Loucy (cell line): ENCODE measurements at regions not wholly inside any gene's neighbourhood (a gene's known extent, or its start where the extent isn't known, plus 50 kb on each side); places are given as distances from the start of the nearest gene placed in this dataset.

Source experiments
- H2AFZ ChIP-seq: fragments of 200-600 bp; sonication (generic); 2 replicates; pipeline ENCODE4 v1.6.0; 2016; ENCODE audit warnings: antibody characterized with exemption, mild to moderate bottlenecking, low read length, moderate library complexity
- H3F3A ChIP-seq: fragments of 200-600 bp; 2 replicates; pipeline ENCODE4 v1.6.0; 2016; ENCODE audit warnings: antibody characterized with exemption, low read depth, mild to moderate bottlenecking
- H3K27me3 ChIP-seq: fragments of 200-600 bp; sonication (generic); 2 replicates; pipeline ENCODE4 v1.6.1; 2014; ENCODE audit warnings: low read length, mild to moderate bottlenecking; ENCODE audit not compliant: insufficient read depth, poor library complexity, severe bottlenecking
- H3K36me3 ChIP-seq: fragments of 200-600 bp; sonication (generic); 2 replicates; pipeline ENCODE4 v1.6.1; 2016; ENCODE audit warnings: low read length; ENCODE audit not compliant: insufficient read depth
- H3K4me1 ChIP-seq: fragments of 200-600 bp; sonication (generic); 2 replicates; pipeline ENCODE4 v1.5.1; 2014; ENCODE audit warnings: low read length, mild to moderate bottlenecking; ENCODE audit not compliant: insufficient read depth, poor library complexity, severe bottlenecking
- H3K4me2 ChIP-seq: fragments of 200-600 bp; sonication (generic); 2 replicates; pipeline ENCODE4 v1.6.0; 2014; ENCODE audit warnings: antibody characterized with exemption, low read length, low read depth, mild to moderate bottlenecking; ENCODE audit not compliant: poor library complexity, severe bottlenecking
- H3K4me3 ChIP-seq: fragments of 200-600 bp; sonication (generic); 2 replicates; pipeline ENCODE4 v1.5.1; 2014; ENCODE audit warnings: low read length, mild to moderate bottlenecking, mixed read lengths; ENCODE audit not compliant: poor library complexity, severe bottlenecking
- H3K79me2 ChIP-seq: fragments of 200-600 bp; sonication (generic); 2 replicates; pipeline ENCODE4 v1.6.1; 2014; ENCODE audit warnings: low read length; ENCODE audit not compliant: insufficient read depth
- H3K9ac ChIP-seq: fragments of 200-600 bp; sonication (generic); 2 replicates; pipeline ENCODE4 v1.6.0; 2014; ENCODE audit warnings: mild to moderate bottlenecking, low read depth, low read length, moderate library complexity; ENCODE audit not compliant: poor library complexity, severe bottlenecking
- H3K9me2 ChIP-seq: fragments of 200-600 bp; sonication (generic); replicated peaks from 2 replicates; pipeline ENCODE4 v1.6.1; 2016; ENCODE audit warnings: low read depth, low read length, mixed read lengths
- H3K9me3 ChIP-seq: fragments of 200-600 bp; sonication (generic); 2 replicates; pipeline ENCODE4 v1.6.1; 2014; ENCODE audit warnings: mild to moderate bottlenecking, antibody characterized with exemption, low read length, low read depth; ENCODE audit not compliant: insufficient read depth
- H4K20me1 ChIP-seq: fragments of 200-600 bp; sonication (generic); 2 replicates; pipeline ENCODE4 v1.6.0; 2014; ENCODE audit warnings: antibody characterized with exemption, low read length, mild to moderate bottlenecking; ENCODE audit not compliant: insufficient read depth, poor library complexity, severe bottlenecking
- CTCF ChIP-seq: fragments of 200-600 bp; sonication (generic); conservative IDR thresholded peaks from 2 replicates; pipeline ENCODE4 v1.5.1; 2014; ENCODE audit warnings: mild to moderate bottlenecking, antibody characterized with exemption, low read length
- EZH2phosphoT487 ChIP-seq: fragments of 200-600 bp; IDR thresholded peaks from 2 replicates; pipeline ENCODE4 v1.6.1; 2018; ENCODE audit warnings: antibody characterized with exemption, mild to moderate bottlenecking, moderate library complexity, borderline replicate concordance

GRCh38 chr12:126608607-126609175, 1543.5 kb downstream of the AACS start:
- TF ChIP-seq CTCF (no peak), EZH2phosphoT487 (no peak)
- no peak overlapping the region for H3K9ac ChIP-seq
- no peaks in the 10 kb centered on the region; the same call in 1 of the 2 replicates for H3K9me3 ChIP-seq
- H3K4me3 ChIP-seq = no peak overlapping the region
- H3K9me2 ChIP-seq = no peaks in the 10 kb centered on the region
- no peak overlapping the region for H3K4me2 ChIP-seq
- no peaks in the 10 kb centered on the region for H3K27me3 ChIP-seq
- no peak overlapping the region for H2AFZ ChIP-seq
- H3F3A ChIP-seq = no peaks in the 10 kb centered on the region
- H3K4me1 ChIP-seq = no peaks in the 10 kb centered on the region
- no peaks in the 10 kb centered on the region for H3K79me2 ChIP-seq
- no peaks in the 10 kb centered on the region for H3K36me3 ChIP-seq
- H4K20me1 ChIP-seq = no peaks in the 10 kb centered on the region

GRCh38 chr12:126616441-126616840, 1551.2 kb downstream of the AACS start:
- H3K9me2 ChIP-seq = no peaks in the 10 kb centered on the region
- H3K79me2 ChIP-seq = no peaks in the 10 kb centered on the region
- no peak for TF ChIP-seq CTCF
- TF ChIP-seq EZH2phosphoT487 = no peak
- no peaks in the 10 kb centered on the region for H3F3A ChIP-seq
- no peaks in the 10 kb centered on the region; the same call in 1 of the 2 replicates for H3K9me3 ChIP-seq
- no peak overlapping the region for H3K4me2 ChIP-seq
- H3K4me3 ChIP-seq = no peak overlapping the region
- no peak overlapping the region for H2AFZ ChIP-seq
- H3K36me3 ChIP-seq = no peaks in the 10 kb centered on the region
- H3K4me1 ChIP-seq = no peaks in the 10 kb centered on the region
- no peaks in the 10 kb centered on the region for H3K27me3 ChIP-seq
- no peak overlapping the region for H3K9ac ChIP-seq
- H4K20me1 ChIP-seq = no peaks in the 10 kb centered on the region

GRCh38 chr12:126617312-126617711, 1552.1 kb downstream of the AACS start:
- Histone ChIP-seq H3K4me2 (no peak overlapping the region), H4K20me1 (no peaks in the 10 kb centered on the region), H3K36me3 (no peaks in the 10 kb centered on the region), H3K4me3 (no peak overlapping the region), H2AFZ (no peak overlapping the region), H3K9ac (no peak overlapping the region), H3K4me1 (no peaks in the 10 kb centered on the region), H3K79me2 (no peaks in the 10 kb centered on the region), H3F3A (no peaks in the 10 kb centered on the region), H3K27me3 (no peaks in the 10 kb centered on the region), H3K9me2 (no peaks in the 10 kb centered on the region), H3K9me3 (no peaks in the 10 kb centered on the region; the same call in 1 of the 2 replicates)
- TF ChIP-seq EZH2phosphoT487 = no peak
- peak; percentile 67 for TF ChIP-seq CTCF
